Endodermal cell (in vitro differentiated cells): ENCODE measurements at regions not wholly inside any gene's neighbourhood (a gene's known extent, or its start where the extent isn't known, plus 50 kb on each side); places are given as distances from the start of the nearest gene placed in this dataset.

Experiments used
- DNase-seq: peaks from one replicate; pipeline ENCODE4 v3.0.0-alpha.2; 2017
- H3K27ac ChIP-seq: 2 replicates; pipeline ENCODE4 v1.5.1; 2013; ENCODE audit warnings: mild to moderate bottlenecking, low read depth, low read length, moderate library complexity
- H3K27me3 ChIP-seq: 2 replicates; pipeline ENCODE4 v1.6.1; 2013; ENCODE audit warnings: mild to moderate bottlenecking, low read length, moderate library complexity; ENCODE audit not compliant: insufficient read depth, control insufficient read depth, poor library complexity, severe bottlenecking
- H3K36me3 ChIP-seq: 2 replicates; pipeline ENCODE4 v1.7.0; 2013; ENCODE audit warnings: mild to moderate bottlenecking, low read length, moderate library complexity; ENCODE audit not compliant: control insufficient read depth, insufficient read depth
- H3K4me1 ChIP-seq: one replicate; pipeline ENCODE4 v1.7.0; 2013; ENCODE audit warnings: low read length; ENCODE audit not compliant: control insufficient read depth, insufficient read depth
- H3K4me3 ChIP-seq: 2 replicates; pipeline ENCODE4 v1.5.1; 2013; ENCODE audit warnings: mild to moderate bottlenecking, low read length, moderate library complexity
- H3K9ac ChIP-seq: 2 replicates; pipeline ENCODE4 v1.6.1; 2013; ENCODE audit warnings: mild to moderate bottlenecking, low read length, moderate library complexity; ENCODE audit not compliant: poor library complexity, severe bottlenecking; ENCODE audit errors: extremely low read depth
- H3K9me3 ChIP-seq: 2 replicates; pipeline ENCODE4 v1.6.1; 2013; ENCODE audit warnings: mild to moderate bottlenecking, low read length, moderate library complexity; ENCODE audit not compliant: control insufficient read depth
- H3K27ac Mint-ChIP-seq: 2 replicates; pipeline ENCODE4 v1.8.0; 2020; ENCODE audit warnings: mixed read lengths
- H3K27me3 Mint-ChIP-seq: 2 replicates; pipeline ENCODE4 v1.8.0; 2021; ENCODE audit warnings: mild to moderate bottlenecking, mixed read lengths; ENCODE audit not compliant: insufficient read depth
- H3K36me3 Mint-ChIP-seq: 2 replicates; pipeline ENCODE4 v1.8.0; 2020; ENCODE audit warnings: low read depth, mixed read lengths
- H3K4me1 Mint-ChIP-seq: 2 replicates; pipeline ENCODE4 v1.8.0; 2020; ENCODE audit warnings: mixed read lengths
- H3K4me3 Mint-ChIP-seq: 2 replicates; pipeline ENCODE4 v1.8.0; 2020; ENCODE audit warnings: mild to moderate bottlenecking, moderate library complexity, mixed read lengths
- H3K9me3 Mint-ChIP-seq: 2 replicates; pipeline ENCODE4 v1.8.0; 2020; ENCODE audit warnings: mild to moderate bottlenecking, mixed read lengths
- CTCF ChIP-seq: fragments of 200-600 bp; sonication (generic); conservative IDR thresholded peaks from 2 replicates; pipeline ENCODE4 v1.5.0; 2021; ENCODE audit warnings: antibody characterized with exemption, mild to moderate bottlenecking
- WGBS, 2 experiments: methylation state at CpG; one replicate each; pipeline versions ENCODE4 v1.1.5 to v1.1.7; 2013; ENCODE audit warnings: missing lambda C conversion rate in 2 of 2, mixed read lengths in 1 of 2; ENCODE audit not compliant: insufficient coverage in 1 of 2, insufficient read length in 1 of 2; 5-methylcytosine and 5-hydroxymethylcytosine counted together

- H3K4me3 Mint-ChIP-seq, result no peak overlapping the region
- H3K27me3 ChIP-seq, result no peaks in the 10 kb centered on the region
- no peaks in the 10 kb centered on the region for H3K36me3 Mint-ChIP-seq
- H3K27me3 Mint-ChIP-seq, result peaks cover 2% of the 10 kb centered on the region
- H3K4me1 ChIP-seq, result no peaks in the 10 kb centered on the region
- no peak overlapping the region for H3K9ac ChIP-seq
- no peaks in the 10 kb centered on the region for H3K36me3 ChIP-seq
- 90 to 95% methylated on average over 2 to 4 of the region's 4 CpGs for WGBS, 2 experiments
- DNase-seq, result no peak
- no peaks in the 10 kb centered on the region for H3K9me3 ChIP-seq
- no peak overlapping the region for H3K27ac ChIP-seq
- H3K9me3 Mint-ChIP-seq, result no peaks in the 10 kb centered on the region
- peaks cover 5% of the 10 kb centered on the region for H3K4me1 Mint-ChIP-seq
- H3K4me3 ChIP-seq, result no peak overlapping the region
- H3K27ac Mint-ChIP-seq, result no peak overlapping the region
- TF ChIP-seq CTCF, result no peak
Measured at GRCh38 chr9:87068177-87068840, 121.0 kb upstream of the GAS1 start.

GRCh38 chr9:87069690-87070089, 122.4 kb upstream of the GAS1 start:
- no peak overlapping the region for H3K27ac Mint-ChIP-seq
- H3K27me3 Mint-ChIP-seq, result peaks cover 2% of the 10 kb centered on the region
- no peak for TF ChIP-seq CTCF
- H3K4me3 Mint-ChIP-seq, result no peak overlapping the region
- H3K36me3 ChIP-seq, result no peaks in the 10 kb centered on the region
- H3K9me3 ChIP-seq, result no peaks in the 10 kb centered on the region
- H3K4me1 ChIP-seq, result no peaks in the 10 kb centered on the region
- WGBS, 2 experiments, result 78 to 90% methylated on average over 3 of the region's 3 CpGs
- no peak overlapping the region for H3K9ac ChIP-seq
- H3K4me3 ChIP-seq, result no peak overlapping the region
- no peaks in the 10 kb centered on the region for H3K4me1 Mint-ChIP-seq
- DNase-seq, result no peak
- H3K36me3 Mint-ChIP-seq, result no peaks in the 10 kb centered on the region
- no peak overlapping the region for H3K27ac ChIP-seq
- H3K27me3 ChIP-seq, result no peaks in the 10 kb centered on the region
- no peaks in the 10 kb centered on the region for H3K9me3 Mint-ChIP-seq

GRCh38 chr9:87070336-87070735, 123.0 kb upstream of the GAS1 start:
- H3K27ac Mint-ChIP-seq, result no peak overlapping the region
- no peaks in the 10 kb centered on the region for H3K36me3 ChIP-seq
- no peaks in the 10 kb centered on the region for H3K36me3 Mint-ChIP-seq
- no peak overlapping the region for H3K27ac ChIP-seq
- H3K9ac ChIP-seq, result no peak overlapping the region
- H3K4me1 ChIP-seq, result no peaks in the 10 kb centered on the region
- peaks cover 2% of the 10 kb centered on the region for H3K27me3 Mint-ChIP-seq
- H3K4me3 ChIP-seq, result no peak overlapping the region
- no peaks in the 10 kb centered on the region for H3K27me3 ChIP-seq
- no peak for TF ChIP-seq CTCF
- WGBS, 2 experiments, result 80 to 88% methylated on average over 1 to 3 of the region's 3 CpGs
- no peaks in the 10 kb centered on the region for H3K9me3 ChIP-seq
- H3K4me1 Mint-ChIP-seq, result no peaks in the 10 kb centered on the region
- no peaks in the 10 kb centered on the region for H3K9me3 Mint-ChIP-seq
- H3K4me3 Mint-ChIP-seq, result no peak overlapping the region
- DNase-seq, result no peak
